HG03175 (cell line): ENCODE measurements at regions not wholly inside any gene's neighbourhood (a gene's known extent, or its start where the extent isn't known, plus 50 kb on each side); places are given as distances from the start of the nearest gene placed in this dataset.
"Not testable (repeated sequence)": the region's sequence is repeated elsewhere in the genome, so short reads cannot be mapped to it uniquely, and the experiment has no call there.

Experiments used
- ATAC-seq: cut with Tn5 transposase; IDR thresholded peaks from one replicate; pipeline ENCODE4 v1.9.1; 2021; ENCODE audit warnings: mild to moderate bottlenecking, moderate library complexity; ENCODE audit not compliant: unreplicated experiment

GRCh38 chr2:12549641-12550040 lies 167.1 kb upstream of the TRIB2 start:
- no peak for ATAC-seq

GRCh38 chr2:12552092-12552491 lies 164.6 kb upstream of the TRIB2 start:
- ATAC-seq = no peak

- ATAC-seq = no peak
Observed at GRCh38 chr2:12554224-12555011, 162.3 kb upstream of the TRIB2 start.

DNA sequence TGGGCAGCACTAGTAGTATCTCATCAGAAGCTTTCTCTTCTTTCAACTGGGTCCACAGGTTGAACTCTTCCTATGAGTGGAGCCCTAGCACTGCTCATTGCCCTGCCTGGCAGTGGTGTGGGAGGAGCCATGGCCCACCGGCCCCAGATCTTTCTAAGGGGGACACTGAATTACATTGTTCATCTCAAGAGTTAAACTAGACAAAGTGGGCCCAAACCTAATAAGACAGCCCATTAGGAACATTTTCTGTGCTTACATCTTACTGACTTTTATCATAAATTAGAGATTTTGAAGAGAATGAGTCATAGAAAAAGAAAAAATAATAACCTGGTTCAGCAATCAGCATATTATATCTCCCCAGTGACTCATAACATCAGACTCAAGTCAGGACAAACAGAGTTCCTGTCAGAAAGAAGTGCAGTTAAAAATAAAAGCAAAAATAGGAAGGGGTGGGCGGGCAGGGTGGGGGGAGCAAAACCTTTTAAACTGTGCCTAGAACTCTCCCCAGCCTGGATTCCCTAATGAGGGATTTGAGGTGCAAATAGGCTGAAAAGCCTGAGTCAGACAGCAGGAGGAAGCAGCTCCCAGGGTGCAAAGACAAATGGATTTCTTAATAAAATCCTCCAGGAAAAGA lies 161.6 kb upstream of the TRIB2 start:
- no peak for ATAC-seq

DNA sequence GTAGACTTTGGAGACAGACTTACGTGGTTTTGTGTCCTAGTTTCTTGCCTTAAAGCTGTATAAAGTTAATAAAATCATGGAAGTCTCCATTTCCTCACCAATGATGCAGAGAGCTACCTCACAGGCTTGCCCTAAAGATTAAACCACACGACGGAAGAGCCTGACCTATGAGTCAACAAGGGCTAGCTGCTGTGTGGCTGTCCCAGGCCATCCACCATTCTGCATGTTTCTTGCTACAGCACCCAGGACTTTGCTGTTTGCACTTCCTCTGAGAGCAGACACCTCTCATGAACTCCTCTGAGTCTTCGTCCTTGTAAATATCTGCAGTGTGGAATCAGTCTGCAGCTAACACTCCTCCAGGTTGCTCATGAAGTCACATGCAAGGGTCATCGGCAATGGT lies 160.0 kb upstream of the TRIB2 start:
- ATAC-seq = no peak

- ATAC-seq = no peak
Observed at GRCh38 chr2:12557688-12558087, 159.0 kb upstream of the TRIB2 start.

DNA sequence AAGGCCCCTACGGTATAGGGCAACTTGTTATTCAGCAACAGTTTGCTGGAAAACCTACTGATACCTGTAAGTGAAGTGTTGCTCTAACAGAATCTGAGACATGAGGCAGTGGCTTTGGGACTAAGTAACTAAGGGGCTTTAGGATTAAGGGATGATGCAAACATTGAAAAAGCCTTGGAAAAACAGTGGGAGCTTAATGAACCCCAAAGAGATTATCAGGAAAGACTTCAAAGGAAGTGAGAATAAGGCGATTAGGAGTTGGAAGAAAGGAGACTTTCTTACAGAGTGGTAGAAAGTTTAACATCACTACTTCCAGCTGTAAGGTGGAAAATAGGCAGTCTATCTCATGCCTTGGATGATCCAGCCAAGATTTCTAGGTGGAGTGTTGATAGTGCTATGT lies 158.2 kb upstream of the TRIB2 start:
- ATAC-seq = no peak

GRCh38 chr2:12560618-12561017 lies 156.1 kb upstream of the TRIB2 start:
- peak; percentile 51 for ATAC-seq

GRCh38 chr2:12567411-12567810 lies 149.3 kb upstream of the TRIB2 start:
- ATAC-seq = no peak

DNA sequence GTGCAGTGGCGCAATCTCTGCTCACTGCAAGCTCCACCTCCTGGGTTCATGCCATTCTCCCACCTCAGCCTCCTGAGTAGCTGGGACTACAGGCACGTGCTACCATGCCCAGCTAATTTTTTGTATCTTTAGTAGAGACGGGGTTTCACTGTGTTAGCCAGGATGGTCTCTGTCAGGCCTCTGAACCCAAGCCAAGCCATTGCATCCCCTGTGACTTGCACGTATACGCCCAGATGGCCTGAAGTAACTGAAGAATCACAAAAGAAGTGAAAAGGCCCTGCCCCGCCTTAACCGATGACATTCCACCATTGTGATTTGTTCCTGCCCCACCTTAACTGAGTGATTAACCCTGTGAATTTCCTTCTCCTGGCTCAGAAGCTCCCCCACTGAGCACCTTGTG lies 147.2 kb upstream of the TRIB2 start:
- ATAC-seq = not testable (repeated sequence)

DNA sequence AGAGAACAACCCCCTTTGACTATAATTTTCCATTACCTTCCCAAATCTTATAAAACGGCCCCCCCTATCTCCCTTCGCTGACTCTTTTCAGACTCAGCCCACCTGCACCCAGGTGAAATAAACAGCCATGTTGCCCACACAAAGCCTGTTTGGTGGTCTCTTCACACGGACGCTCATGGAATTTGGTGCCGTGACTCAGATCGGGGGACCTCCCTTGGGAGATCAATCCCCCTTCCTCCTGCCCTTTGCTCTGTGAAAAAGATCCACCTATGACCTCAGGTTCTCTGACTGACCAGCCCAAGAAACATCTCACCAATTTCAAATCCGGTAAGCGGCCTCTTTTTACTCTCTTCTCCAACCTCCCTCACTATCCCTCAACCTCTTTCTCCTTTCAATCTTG lies 146.8 kb upstream of the TRIB2 start:
- ATAC-seq = not testable (repeated sequence)

DNA sequence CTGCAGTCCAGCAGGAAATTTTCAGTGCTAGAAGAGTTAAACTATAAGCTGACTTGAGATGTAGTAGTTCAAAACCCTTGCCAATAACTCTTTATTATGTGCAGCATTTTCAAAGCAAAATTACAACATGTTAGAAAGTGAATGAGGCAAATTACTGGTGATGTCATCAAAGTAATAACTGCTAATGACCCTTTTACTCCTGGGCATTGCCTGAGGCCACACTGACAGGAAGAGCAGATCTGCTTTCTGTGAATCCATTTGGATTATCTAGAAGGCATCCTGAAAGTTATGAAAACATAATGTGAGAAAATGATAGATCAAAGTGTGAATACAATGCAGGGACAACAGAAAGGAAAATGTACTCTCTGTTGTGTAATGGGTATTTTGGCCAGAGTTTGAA lies 139.6 kb upstream of the TRIB2 start:
- ATAC-seq = no peak

- no peak for ATAC-seq
Observed at GRCh38 chr2:12577567-12578253, 139.0 kb upstream of the TRIB2 start.

DNA sequence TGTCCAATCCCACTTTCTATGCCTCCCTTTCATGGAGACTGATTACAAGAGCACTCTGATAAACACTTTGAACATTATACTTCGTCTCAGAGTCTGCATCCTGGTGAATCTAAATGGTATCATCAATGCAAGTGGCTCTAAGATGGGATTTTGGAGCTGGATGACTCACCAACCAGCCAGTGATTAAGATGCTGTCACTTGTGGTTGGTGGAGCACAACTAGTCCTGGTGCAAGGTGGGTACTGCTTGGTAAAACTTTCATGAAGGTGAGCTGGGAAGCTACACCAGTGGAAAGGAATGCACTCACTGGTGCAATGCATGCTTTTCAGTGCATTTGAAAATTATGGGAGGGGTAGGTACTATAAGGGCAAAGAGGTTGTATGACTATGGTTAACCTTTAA lies 137.7 kb upstream of the TRIB2 start:
- no peak for ATAC-seq

DNA sequence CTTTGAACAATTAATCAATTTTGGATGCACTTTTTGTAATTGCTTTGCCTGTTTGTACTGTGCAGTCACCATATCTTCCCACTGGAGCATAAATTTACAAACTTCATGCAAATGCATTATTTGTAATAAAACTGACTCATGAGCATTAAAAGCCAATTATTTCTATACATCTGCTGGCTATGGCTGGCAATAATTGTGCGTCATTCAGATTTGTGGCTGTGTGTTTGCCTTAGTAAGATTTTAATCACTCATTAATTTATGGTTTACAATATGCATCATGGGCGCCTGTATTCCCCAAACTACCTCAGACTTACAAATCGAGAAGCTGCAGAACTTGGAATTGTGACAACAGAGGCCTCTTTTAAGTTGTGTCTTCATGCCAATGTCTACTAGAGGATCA lies 132.4 kb upstream of the TRIB2 start:
- no peak for ATAC-seq

DNA sequence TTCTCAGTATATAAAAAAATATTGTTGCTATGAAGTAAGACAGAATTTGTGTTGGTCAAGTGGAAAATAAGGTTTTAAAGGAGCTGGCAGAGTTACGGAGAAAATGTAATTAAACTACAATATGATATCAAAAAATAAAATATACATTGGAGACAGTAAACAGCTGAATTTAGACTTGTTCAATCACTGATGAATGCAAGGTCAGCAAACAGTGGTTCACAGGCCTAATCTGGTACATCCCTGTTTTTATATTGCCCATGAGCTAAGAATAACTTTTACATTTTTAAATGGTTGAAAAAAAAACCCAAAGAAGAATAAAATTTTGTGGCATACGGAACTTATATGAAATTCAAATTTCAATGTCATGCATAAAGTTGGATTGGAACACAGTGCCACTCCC lies 131.0 kb upstream of the TRIB2 start:
- ATAC-seq = no peak

DNA sequence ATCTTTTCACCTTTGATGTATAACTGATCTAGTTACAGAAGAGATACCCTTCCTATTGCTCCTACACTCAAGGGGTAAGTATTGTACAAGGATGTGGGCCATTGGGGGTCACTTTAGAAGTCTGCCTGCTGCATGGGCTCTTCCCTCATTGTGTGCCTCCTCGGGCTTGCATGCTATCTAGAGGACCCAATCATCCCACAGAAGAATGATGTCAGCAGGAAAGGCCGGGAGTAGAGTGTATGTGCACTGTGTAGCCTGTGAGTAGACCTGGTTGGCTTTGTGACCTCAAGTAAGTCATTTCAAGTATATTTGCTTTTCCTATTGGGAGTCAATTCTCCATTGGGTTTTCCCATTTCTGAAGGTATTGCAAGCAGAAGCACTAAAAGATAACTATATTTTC lies 129.5 kb upstream of the TRIB2 start:
- no peak for ATAC-seq

GRCh38 chr2:12587729-12588522 lies 128.8 kb upstream of the TRIB2 start:
- peak; percentile 89 for ATAC-seq

GRCh38 chr2:12588986-12589385 lies 127.8 kb upstream of the TRIB2 start:
- ATAC-seq = no peak

DNA sequence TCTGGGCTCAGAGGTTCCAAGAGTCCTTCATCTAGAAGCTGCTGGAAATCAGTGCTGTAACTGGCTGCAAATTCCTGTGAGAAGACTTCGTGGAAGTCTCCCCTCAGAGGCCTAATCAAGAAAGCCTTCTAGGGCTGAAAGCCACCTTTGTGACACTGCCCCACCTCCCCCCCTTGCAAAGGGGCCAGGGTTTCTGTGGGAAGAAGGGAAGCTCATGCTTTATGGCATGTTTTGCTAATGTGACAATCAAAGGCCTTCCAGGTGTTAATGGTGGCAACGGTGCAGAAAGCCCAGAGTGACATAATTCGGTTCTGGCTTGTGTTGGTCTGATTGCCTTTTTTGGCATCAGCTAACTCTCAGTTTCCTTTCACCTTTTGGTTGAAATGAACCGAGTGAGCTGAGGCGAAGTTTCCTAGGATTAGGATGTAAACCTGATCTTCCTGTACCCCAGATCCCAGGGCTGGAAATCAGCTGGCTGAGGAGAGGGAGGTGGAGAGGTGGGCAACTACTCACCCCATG lies 126.9 kb upstream of the TRIB2 start:
- ATAC-seq = no peak

DNA sequence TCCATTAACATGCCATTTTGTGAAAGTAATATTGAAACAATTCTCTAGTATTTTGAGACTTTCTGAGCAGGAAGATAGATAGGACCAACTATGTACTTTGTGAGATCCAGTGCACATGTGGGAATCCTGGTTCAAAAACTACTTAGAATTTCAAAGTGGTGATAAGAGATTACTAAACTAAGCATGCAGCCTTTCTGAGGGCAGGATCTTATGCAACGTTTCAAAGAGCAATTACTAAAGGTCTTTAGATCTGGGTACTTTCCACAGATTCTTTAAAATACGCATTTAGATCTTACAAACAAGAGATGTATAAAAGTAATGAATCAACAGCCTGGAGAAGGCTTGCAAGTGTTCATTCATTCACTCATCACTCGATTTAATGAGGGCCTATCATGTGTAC lies 124.4 kb upstream of the TRIB2 start:
- ATAC-seq = no peak
